Astrocyte of the hippocampus (primary cell): ENCODE measurements at regions not wholly inside any gene's neighbourhood (a gene's known extent, or its start where the extent isn't known, plus 50 kb on each side); places are given as distances from the start of the nearest gene placed in this dataset.
A peak's percentile ranks its signal among the peaks of the same experiment; 100 is the strongest.
"Not testable (repeated sequence)": the region's sequence is repeated elsewhere in the genome, so short reads cannot be mapped to it uniquely, and the experiment has no call there.

Source experiments
- DNase-seq: peaks from one replicate; pipeline ENCODE4 v3.0.0; 2011; ENCODE audit warnings: low read depth, low spot score

DNA sequence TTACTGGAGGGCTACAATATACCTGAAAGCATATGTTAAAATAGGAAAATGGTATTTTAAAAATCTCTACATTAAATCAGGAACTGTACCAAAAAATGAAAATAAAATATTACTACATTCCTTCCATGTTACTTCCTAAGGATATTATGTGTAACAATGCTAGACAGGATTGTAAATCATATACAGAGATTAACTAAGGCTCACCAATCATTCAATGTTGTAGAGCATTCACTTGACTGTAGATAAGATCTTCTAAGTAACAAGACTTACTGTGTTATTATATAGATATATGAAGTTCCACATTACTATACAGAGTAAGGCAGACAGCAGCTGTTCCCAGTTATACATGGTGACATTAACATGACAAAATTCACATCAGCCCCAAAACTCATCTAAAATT lies 1919.1 kb upstream of the CDH9 start:
- DNase-seq = no peak

DNA sequence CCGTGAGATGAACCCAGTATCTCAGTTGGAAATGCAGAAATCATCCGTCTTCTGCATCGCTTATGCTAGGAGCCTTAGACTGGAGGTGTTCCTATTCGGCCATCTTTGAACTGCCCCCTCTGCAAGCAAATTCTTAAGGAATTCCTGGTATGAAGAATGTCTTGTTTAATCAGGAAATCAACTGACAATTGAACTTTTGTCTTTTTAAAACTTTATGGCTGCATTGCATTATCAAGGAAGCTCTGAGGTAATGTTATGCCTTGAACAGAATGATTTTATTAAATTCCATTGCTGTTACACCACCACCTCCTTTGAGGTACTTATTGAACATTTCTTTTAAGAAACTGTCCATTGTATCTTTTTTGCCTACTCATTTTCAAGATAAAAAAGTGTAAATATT lies 1915.7 kb upstream of the CDH9 start:
- peak; percentile 2 for DNase-seq

DNA sequence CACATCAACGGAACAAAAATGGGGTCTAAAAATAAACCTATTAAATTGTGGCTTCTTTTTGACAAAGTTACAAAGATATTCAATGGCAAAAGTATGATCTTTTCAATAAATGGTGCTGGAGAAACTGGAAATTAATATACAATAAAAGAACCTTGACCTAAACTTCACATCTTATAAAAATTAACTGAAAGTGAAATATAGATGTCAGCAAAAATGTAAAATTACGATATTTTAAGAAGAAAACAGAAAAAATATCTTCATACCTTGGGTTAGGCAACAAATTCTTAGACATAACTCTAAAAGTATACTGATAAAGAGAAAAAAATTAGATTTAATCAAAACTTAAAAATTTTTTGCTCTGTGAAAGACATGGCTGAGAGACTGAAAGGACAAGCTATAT lies 1909.5 kb upstream of the CDH9 start:
- no peak for DNase-seq

DNA sequence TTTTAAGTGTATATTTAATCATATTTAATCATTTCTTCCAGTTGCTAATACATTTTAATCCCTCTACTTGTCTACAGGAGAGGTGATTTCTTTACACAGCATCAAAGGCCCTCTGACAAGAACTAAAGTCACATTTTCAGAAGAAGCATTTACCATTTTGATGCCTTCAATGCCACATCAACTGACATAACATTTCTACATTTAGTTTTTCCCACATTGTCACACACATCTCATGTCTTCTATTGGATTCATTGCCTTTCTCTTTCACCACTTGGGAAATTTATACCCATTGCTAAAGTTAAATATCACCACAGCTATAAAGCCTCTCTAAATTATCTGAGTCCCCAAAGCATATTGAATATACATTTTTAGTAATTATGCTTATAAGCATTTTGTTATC lies 1907.5 kb upstream of the CDH9 start:
- DNase-seq = no peak

DNA sequence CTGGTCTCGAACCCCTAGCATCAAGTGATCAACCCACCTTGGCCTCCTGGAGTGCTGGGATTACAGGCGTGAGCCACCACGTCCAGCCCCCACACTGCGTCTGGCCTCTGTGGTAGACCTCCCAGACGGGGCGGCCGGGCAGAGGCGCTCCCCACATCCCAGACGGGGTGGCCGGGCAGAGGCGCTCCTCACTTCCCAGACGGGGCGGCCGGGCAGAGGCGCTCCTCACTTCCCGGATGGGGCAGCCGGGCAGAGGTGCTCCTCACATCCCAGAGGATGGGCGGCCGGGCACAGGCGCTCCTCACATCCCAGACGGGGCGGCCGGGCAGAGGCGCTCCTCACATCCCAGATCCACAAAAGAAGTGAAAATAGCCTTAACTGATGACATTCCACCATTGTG lies 1891.0 kb upstream of the CDH9 start:
- not testable (repeated sequence) for DNase-seq

DNA sequence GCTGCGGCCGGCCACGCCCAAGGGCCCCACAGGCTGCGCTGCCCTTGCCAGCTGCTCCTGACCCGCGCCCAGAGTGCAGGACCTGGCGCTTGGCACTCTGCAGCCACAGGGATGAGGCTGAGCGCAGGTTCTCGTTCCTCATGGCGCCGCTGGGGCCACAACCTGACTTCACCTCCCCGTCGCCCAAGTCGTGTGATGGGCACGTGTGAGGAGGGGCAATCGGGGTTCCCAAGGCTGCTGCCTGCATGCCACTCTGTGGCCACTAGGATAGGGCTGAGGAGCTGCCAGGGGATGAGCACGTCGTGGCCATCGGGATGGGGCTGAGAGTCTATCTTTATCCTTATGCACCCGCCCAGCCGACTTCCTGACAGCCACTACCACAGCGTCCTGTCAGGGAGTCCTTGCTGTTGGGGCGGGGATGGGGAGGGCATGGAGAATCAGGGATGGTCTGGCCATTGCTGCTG lies 1890.0 kb upstream of the CDH9 start:
- DNase-seq = not testable (repeated sequence)

DNA sequence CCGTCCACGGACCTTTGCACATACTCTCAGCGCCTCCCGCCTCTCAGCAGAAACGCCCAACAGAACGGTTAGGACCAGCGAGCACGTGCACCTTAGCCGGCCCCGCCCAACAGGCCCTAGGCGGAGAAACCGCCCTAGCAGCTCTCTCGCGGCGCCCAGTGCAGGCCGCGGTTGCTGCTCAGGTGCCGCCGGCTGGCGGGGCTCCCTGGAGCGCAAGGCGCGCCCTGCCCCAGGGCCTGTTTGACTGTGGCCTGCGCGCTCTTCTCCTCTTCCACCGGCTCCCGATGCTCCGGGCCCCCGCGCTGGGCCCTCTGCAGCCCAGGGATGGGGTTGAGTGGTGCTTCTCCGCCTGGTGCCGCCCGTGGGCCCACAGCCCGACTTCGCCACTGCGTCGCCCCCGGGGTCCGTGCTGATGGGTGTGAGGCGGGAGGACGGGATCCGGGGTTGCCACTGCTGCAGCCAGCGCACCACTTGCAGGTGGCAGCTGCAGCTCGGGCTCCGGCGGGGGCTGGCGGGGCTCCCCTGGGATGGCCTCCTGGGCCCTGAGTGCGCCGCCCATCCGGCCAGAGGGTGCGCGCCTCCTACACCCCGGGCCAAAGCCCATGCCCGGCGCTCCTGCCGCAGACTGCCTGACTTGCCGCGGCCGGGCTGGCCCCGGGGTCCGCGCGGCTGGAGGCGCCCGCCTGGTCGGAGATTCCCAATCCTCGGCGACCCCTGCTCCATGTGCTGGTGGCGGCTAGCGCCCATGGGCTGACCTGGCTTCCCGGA lies 1889.4 kb upstream of the CDH9 start:
- DNase-seq = peak; percentile 3

DNA sequence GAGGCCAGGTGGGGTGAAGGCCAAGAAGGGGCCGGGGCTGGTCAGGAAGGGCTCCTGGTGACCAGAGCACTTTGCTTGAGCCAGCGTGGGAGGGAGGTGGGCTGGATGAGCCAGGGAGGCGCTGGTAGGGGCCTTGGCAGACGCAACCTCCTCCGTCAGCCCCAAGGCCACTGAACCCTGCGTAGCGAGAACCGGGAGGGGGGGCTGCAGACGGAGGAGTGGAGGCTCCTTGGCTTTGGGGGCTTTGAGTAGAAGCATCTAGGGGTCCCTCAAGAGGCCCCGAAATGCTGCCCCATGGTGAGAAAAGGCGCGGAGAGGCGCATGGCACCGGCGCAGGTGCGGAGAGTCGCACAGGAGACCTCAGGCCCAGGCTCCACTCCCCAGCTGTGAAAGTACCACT lies 1888.0 kb upstream of the CDH9 start:
- DNase-seq = no peak

DNA sequence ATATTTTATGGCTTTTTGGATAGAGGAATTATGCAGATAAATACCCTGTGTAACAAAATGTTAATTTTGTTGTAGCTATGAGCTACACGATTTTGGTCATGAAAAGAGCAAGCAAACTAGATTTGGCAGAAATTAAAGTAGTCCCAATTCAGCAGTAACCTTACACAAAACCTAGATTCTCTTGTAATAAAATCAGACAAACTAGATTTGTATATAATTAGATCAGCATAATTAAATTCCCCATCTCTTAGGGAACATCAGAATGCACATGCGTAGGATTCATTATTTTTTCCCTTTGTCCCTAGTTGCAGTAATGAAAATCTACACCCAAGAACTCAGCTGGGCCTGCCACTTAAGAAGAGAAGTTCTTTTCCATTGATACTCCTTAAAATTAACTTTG lies 1879.2 kb upstream of the CDH9 start:
- no peak for DNase-seq

DNA sequence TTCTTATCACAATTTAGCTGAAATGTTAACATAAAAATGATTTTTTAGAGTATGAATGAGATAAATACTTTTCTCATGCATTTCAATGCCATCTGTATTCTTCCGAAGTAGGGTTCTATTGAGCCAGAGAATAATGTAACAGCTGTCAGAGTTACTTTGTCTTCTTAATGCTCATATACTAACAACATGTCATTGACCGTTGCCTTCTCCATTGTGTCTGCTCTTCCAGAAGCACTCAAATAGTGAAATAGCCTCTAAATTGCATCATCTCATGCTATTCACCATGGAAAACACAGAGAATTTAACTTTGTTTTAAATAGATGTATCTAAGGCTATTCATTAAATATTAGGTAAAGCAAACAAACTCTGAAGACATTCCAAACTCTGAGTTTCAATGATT lies 1875.9 kb upstream of the CDH9 start:
- no peak for DNase-seq

DNA sequence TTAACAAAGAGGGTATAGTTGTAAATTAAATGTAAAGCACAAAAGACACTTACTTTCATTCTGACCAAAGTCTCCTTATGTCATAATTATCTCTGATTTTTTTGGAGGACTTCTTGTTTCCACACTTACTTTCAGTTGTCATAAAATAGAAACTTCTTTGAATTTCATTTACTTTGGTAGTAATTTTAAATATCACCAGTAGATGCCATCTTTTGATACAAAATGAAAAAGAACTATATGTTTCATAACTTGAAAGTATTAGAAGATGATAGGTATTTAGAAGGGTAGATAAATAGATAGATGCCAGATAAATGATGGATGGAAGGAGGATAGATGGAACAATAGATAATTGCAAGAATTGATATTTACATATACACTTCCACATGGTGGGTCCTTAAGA lies 1865.3 kb upstream of the CDH9 start:
- DNase-seq = no peak

DNA sequence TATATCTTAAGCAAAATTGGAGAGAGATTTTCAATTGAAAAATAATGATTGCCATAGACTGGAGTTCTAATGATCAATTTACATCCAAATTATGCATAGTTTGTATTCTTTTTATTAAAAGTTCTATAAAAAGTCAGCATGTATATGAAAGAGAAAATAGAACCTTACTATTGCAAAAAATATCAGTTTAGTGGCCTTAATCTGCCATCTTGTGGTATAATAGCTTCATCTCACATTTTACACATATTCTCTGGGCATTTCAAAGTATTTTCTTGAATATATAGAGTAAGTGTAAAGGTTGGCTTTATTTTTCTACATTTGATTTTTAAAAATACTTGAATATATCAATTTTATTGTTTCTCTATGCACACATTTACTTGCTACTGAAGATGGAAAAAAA lies 1858.6 kb upstream of the CDH9 start:
- DNase-seq = peak; percentile 9

DNA sequence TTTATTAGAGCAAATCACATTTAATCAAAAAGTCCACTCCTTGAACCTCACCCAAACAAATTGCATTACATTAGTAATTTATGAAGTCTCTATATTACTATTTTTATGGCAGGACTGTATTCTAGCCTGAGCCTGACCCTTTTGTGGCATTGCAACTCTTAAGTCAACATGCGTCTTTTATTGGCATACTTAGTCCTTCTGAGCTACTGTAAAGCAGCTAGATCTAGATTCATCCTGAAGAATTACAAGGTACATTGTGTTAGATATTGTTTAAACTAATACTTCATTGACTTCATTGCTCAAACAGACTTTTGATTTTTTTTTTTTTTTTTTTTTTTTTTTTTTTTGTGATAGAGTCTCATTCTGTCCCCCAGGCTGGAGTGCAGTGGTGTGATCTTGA lies 1842.5 kb upstream of the CDH9 start:
- no peak for DNase-seq

DNA sequence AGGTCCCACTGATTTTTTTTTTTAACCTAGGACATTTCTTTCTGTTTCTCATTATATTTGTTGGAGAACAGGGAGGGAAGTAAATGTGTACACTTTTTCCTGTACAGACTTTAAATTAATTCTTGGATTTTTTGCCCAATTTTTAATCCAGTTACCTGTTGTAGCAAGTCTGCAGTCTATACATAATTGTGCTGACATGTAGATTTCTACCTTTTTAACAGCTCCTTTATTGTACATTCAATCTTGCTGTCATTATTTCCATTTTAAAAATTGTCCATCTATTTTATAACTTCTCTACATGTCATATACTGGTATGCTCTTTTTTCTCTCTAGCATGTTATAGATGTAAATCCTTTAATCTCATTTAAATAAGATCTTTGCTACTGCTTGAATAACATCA lies 1838.7 kb upstream of the CDH9 start:
- no peak for DNase-seq

DNA sequence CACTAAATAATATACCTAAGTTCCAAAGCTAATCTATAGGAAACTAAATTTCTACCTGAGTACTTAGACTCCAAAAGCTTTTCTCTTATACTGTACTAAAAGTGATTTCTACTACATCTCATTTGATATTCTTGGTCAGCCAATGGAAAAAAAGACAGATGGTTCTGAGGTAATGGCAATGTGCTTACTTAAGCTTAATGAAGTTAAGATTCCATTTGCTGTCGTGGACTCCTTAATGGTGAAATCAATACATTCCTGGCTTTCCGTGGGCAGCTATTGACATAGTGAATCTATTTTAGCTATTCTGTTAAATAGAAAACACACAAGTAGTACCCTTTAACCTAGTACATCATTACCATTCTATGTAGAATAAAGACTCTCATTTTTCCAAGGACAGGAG lies 1825.6 kb upstream of the CDH9 start:
- no peak for DNase-seq

DNA sequence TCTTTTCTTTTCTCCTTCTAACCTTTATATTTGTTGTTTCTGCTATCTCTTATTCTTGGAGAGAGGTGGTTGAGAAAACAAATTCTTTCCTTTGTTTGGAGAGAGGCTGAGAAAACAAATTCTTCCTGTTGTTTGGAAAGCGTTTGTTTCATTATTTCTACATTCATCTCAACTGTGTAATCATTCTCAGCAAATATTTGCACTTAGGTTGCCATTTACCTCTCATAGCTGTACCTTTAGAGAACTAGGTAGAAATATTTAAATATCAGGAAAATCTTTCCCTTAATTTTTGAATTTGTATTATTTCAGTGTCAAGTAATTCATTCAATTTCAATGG lies 1824.4 kb upstream of the CDH9 start:
- no peak for DNase-seq

DNA sequence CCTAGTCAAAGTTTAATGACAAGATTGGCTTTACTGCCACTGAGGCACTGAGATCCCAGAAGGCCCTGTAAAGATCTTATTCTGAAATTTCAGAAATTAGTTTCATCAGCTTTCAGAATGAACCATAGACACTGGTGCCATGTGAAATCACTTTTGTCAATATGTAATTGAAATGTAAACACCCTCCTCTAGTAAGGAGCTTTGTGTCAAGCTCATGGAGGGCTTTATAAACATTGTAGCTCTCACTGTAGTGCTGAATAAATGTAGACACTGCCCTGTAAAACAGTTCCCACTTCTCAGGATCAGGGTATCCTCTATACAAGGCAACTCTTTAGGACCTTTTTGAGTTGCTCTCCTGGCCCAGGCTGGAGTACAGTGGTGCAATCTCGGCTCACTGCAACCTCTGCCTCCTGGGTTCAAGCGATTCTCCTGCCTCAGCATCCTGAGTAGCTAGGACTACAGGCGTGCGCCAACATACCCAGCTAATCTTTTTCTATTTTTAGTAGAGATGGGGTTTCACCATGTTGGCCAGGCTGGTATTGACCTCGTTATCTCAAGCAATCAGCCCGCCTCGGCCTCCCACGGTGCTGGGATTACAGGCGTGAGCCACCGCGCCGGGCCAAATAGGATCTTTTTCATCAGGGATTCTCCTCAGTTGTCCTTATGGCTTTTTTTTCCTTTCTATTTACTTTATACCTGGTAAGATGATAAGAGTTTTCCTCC lies 1823.9 kb upstream of the CDH9 start:
- no peak for DNase-seq

DNA sequence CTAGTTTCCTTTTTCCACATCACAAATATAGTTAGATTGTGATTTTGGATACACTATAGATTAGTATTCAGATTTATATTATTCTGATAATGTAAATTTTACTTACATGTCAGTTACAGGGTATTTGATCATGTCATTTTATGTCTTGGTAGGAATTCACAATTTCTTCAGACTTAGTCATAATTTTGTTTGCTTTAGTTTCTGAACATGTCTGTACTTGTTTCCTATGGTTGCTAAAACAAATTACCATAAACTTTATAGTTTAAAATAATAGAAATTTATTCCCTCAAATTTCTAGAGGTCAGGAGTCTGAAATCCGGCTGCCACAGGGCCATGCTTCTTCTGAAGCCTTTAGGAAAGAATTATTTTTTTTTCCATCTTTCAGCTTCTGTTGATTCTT lies 1817.2 kb upstream of the CDH9 start:
- no peak for DNase-seq

DNA sequence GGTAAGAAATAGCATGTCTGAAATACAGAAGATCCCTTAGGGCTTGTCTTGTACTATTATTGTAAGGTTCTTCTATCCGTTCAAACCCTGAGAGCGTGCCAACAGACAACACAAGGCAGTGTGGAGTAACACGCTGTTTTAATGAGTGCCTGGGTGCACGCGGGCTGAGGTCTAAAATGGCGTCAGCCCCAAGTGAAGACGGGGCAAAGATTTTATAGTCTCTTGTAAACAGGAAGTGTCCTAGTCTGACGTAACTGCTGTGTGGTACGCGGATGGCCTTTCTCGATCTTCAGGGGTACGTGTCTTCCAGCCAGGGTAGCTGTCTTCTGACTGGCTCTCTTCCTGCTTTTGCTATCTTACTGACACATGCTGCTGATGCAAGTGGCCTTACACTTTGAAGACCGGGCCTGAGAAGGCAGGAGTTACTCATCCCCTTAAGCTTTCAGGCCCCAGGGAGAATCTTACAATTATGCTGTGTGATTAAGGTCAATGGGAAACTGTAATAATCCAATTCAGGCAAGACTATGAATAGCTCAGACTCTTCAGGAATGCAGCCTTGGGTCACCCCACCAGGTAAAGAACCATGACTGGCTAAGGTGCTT lies 1812.0 kb upstream of the CDH9 start:
- no peak for DNase-seq

DNA sequence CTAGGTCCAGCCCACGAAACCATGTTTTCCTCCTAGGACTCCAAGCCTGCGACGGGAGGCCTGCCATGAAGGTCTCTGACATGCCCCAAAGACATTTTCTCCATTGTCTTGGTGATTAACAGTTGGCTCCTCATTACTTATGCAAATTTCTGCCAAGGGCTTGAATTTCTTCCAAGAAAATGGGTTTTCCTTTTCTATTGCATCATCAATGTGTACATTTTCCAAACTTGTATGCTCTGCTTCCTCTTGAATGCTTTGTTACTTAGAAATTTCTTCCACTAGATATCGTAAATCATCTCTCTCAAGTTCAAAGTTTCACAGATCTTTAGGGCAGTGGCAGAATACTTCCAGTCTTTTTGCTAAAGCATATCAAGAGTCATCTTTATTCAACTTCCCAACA lies 1792.7 kb upstream of the CDH9 start:
- DNase-seq = no peak

DNA sequence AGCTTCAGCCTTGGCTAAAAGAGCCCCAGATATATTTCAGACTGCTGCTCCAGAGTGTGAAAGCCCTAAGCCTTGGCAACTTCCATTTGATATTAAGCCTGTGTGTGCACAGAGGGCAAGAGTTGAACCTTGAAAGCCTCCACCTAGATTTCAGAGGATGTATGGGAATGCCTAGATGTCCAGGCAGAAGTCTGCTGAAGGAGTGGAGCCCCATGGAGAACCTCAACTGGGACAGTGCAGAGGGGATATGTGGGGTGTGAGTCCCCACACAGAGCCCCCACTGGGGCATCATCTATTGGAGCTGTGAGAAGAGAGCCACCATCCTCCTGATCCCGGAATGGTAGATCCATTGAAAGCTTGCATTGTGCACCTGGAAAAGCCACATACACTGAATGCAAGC lies 1784.8 kb upstream of the CDH9 start:
- DNase-seq = no peak

DNA sequence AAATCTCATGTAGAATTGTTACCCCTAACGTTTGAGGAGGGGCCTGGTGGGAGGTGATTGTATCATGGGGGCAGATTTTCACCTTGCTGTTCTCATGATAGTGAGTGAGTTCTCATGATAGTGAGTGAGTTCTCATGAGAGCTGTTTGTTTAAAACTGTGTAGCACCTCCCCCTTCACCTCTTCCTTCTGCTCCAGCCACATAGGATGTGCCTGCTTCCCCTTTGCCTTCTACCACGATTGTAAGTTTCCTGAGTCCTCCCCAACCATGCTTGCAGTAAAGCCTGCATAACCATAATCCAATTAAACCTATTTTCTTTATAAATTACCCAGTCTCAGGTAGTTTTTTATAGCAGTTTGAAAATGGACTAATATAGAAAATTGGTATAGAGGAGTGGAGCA lies 1783.7 kb upstream of the CDH9 start:
- DNase-seq = no peak

DNA sequence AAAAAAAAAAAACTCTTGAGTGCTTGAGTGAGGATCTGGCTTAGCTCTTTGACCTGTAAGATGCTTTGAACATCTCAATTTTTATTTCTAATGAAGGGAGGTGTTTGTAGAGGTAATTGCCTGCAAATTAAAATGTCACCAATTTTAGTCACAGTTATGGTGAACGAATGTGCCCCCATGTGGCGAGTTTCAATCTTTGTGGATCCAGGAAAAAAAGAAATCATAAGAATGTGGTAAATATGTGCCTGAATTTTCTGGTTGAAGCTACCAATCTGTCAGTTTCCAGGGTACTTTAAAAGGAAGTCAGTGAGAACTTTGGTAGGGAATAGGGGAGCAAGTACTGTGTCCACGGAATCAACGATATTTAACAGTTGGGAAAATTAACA lies 1772.4 kb upstream of the CDH9 start:
- DNase-seq = no peak
